NCI-H1105 treated with DMSO at 0.1 percent for 48 hours (cell line): ENCODE measurements at regions not wholly inside any gene's neighbourhood (a gene's known extent, or its start where the extent isn't known, plus 50 kb on each side); places are given as distances from the start of the nearest gene placed in this dataset.

Source experiments
- DNase-seq: peaks from one replicate; lab custom pipeline; 2025; lab: John Stamatoyannopoulos, UW

DNA sequence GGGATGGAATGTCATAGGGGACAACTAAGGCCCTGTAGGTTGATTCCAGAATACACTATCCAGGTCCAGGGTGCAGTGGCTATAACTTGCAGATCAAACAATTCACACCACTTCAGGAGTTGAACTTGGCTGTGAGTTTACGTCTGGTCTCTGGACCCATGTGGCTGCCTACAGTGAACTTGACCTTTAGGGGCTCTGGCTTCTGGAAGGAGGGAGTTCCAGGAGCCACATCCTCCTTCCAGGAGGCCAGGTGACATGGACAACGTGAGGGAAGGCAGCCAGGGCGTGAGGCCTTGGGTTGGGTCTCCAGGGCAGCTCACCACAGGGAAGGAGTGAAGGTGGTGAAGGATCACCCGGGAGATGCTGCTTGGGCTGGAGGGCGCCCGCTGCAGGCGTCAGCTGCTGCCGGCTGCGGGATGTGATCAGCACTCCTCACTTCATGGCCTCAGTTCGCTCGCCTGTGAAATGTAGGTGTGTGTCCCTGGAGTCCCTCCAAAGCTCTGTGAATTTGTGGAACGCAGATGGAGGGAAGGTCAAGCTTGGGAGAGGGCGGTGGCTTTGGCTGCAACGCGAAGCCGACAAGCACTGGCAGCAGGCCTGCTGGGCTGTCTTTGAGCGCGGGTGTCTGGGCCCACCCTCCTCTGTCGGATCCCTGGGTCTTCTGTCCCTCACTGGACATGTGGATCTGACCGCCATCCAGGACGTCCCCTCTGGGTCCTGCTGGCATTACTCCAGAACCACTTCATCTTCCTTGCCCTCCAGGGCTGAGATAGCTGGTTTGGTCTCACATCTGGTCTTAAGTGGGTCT, 146.5 kb downstream of the GLI2 start:
- DNase-seq = no peak

DNA sequence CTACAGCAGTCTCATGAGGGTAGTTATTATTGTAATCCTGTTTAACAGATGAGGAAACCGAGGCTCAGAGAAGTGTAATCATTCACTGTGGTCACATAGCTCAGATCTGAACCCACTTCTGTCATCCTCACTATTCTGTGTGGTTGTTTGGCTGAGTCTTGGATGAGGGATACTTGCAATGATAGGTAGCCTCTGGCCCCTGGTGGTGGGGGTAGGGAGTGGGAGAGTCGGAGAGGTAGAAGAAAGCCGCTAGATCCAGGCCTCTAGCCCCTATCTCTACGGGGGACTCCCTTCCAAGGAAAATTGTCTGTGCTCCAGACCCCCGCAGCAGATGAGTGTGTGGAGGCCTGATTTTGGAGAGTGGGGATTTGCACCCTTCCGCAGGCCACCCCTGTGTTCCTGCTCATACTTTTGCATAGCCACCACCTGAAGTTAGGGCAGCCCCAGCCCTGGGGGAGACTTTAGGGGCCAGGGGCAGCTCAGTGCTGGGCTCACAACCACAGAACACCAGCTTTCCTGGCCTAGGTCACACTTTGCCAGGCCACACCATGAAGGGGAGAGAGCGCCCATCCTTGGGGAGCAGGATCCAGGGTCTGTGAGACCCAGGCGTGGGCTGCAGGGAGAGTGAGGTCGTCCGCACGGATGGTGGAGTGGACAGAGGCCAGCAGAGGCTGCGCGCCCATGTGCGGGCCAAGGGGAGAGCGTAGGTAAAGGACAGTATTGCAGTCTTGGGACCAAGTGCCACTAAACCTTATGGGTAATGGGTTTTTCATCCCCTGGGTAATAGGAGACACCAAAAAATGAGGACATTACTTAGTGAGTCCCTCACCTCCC, 148.2 kb downstream of the GLI2 start:
- DNase-seq = no peak

DNA sequence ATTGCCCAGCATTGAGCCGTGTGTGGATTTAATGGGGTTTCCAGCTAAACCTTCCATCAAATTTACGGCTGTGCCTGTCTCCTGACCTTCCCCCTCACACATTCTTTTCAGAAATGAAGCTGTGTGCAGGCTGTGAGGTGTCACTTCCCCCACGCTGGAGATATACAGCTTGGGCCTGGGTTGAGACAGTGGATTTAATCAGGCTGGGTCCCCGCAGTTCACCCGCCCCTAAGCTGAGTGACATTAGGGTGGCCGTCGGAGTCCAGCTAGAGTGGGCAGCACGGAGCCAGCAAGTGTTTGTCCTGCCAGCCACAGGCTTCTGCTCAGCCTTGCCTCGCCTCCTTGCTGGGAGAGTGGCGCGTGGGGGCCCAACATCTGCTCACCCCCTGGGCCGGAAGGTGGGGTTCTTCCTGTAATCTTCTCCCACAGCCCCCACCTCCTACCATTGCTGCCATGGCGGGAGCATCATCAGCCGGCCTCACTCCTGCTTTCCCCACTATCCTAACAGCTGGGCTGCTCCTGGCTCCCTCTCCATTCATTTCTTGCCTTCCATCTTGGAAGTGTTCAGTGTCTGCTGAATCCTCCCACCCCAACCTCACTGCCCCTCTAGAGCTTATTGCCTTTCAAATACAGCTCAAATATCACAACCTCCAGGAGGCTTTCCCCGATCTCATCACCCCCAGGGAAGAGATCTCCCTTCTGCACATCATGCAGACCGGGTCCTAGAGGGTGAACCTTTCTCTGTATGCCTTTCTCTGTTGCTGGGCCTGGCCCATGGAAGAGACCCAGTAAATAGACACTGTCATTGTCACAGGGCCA, 149.0 kb downstream of the GLI2 start:
- no peak for DNase-seq

DNA sequence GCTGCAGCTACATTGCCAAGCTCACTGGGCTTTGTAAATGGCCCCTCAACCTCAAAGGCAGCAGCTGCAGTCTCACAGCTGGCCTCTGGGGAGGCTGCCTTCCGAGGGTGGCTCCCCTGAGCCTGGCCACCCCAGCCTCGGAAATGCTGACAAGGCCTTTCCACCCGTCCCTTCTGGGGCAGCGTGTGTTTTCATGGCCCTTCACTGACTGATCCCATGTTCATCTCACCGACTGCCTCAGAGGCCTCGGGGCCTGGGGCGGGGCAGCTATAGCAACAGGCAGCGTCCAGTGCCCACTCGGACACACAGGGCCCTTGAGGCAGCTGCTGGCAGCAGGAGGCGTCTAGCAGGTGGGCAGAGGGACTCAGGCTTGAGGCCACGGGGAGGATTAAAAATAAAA, 149.7 kb downstream of the GLI2 start:
- no peak for DNase-seq

DNA sequence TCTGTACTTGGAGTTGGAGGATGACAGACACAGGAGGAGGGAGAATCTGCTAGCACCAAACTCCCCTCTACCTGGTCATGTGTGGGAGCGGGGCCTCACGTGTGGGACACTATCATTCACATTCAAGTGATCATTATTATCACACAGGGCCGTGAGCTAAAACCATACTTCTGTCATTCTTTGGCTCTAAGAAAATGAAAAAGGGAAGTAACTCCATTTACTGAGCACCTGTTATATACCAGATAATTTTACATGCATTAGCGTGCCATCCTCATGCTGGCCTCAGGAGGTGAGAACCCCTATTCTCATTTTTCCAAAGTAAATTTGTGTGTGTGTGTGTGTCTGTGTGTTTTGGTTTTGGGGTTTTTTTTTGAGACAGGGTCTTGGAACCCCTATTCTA, 150.1 kb downstream of the GLI2 start:
- DNase-seq = no peak

DNA sequence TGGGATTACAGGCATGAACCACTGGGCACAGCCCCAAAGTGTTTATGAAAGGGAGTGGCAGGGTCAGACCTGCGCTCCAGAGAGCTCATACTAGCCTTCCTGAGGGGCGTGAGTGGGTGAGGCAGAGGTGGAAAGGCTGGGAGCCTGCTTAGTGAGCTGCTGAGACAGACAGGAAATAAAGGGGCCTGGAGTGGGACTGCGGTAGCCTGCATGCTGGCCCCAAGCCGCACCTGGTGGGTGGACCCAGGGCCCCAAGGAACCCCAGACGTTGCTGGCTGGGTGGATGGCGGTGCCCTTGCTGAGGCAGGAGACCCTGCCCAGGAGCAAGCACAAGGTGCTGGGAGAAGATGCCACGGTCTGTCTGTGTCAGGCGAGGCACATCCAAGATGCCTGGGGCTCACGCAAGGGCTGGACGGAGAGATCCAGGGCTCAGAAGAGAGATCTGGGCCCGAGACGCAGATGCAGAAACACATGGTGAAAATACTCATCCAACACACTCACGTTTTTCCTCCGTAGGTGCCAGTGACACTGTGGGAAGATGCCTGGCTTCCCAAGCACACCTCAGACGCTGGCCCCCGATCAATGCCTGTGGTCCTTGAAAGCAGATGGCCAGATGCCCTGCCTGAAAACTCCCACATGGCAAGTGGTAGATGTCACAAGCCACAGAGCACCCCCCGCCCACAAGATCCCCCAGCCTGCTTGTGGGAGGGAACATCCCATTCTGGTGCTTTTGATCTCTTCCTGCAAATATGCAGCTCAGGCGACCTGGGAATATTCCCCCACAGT, 151.1 kb downstream of the GLI2 start:
- no peak for DNase-seq

DNA sequence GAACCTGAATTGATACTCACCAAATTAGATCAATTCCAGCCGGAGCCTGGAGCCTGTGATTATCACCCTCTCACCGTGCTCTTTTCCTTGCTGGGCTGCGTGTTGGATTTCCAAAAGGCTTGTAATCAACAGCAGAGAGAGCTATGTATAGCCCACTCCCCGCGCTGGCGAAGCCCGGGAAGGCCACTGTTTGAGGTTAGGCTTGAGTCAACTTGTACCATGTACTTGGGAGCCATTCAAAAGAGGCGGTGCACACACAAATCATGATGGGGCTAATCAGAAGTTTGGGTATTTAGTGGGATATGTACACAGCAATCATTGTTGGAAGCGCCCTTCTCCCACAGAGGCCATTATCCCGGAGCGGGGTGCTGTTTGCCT, 151.6 kb downstream of the GLI2 start:
- peak; percentile 77 for DNase-seq

DNA sequence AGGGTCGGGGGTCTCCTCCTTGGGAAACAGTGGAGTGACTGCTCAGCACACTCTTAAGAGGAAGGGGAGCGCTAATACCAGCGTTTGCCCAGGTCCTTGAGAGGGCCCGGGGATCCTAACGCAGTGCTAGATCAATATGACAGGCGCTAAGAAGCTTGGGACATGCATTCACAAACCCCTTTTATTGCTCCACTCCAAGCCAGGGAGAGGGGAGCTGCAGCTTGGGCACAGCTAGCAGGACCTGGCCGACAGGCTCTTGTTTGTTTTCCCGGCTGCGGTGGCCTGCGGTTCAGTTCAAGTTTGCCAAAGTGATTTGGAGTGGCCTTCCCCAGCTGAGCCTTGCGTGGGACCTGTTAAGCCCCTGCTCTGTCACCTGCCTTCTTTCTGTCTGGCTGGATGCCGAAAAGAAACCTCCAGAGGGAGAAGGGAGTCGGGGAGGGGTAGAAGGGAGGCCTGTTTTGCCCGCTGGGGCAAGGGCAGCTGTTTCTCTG, 152.1 kb downstream of the GLI2 start:
- peak; percentile 78 for DNase-seq

DNA sequence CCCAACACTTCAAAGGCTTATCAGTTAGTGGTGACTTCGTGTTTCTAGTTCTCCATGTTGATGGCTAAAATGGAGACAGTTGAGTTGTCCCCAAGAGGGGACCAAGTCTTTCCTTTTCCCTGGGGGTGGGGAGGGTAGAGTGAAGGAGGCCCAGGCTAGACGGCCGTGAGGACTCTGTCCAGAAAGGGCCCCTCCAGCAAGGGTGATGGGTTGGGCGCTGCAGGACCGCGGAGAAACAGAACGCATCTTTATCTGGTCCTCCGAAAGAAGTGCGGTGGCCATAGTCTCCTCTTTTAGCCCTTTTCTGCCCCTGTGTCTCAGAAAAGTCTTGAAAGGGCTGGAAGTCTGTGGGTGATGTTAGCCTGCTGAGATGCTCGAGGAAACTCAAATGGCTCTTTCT, 153.2 kb downstream of the GLI2 start:
- DNase-seq = no peak

DNA sequence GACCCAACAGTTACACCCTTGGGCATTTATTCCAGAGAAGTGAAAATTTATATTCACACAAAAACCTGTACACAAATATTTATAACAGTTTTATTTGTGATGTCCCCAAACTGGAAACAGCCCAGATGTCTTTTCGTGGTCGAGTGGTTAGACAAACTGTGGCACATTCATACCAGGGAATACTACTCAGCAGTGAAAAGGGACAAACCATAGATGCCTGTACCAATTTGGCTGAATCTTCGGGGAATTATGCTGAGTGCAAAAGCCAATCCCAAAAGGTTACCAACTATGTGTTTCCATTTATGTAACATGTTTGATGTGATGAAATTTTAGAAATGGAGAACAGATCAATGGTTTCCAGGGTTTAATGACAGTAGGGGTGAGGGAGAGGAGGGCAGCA, 154.3 kb downstream of the GLI2 start:
- no peak for DNase-seq

DNA sequence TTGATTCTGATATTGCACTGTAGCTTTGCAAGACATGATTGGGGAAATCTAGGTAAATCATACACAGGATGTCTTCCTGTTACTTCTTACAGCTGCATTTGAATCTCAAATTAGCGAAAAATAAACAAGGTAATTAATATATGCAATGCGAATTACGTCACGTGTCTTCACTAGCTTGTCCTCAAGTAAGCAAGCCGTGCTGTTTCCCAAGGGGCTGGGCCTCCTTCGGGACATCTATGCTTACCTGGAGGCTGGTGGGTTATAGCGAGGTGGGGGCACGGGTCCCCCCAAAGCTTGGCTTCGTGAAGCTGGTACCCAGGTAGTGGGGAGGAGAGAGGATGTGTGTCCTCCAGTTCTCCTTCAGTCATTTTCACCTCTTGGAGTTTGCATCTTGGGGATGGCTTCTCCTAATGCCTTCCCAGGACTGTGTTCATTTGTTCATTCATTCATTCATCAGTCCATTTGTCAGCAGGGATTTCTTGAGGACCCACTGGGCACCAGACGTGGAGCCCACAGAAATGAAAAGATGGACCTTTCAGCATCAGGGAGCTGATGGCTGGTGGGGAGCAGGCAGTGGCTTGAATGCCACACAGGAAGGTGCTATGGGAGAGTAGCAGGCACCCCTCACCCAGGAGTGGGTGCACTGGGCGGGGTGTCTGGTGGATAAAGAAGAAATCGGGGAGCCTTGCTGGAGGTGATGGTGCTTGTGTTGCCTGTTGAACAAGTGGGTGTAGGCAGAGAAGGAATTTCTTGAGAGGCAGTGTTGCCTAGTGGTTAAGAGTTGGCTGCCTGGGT, 155.1 kb downstream of the GLI2 start:
- no peak for DNase-seq

DNA sequence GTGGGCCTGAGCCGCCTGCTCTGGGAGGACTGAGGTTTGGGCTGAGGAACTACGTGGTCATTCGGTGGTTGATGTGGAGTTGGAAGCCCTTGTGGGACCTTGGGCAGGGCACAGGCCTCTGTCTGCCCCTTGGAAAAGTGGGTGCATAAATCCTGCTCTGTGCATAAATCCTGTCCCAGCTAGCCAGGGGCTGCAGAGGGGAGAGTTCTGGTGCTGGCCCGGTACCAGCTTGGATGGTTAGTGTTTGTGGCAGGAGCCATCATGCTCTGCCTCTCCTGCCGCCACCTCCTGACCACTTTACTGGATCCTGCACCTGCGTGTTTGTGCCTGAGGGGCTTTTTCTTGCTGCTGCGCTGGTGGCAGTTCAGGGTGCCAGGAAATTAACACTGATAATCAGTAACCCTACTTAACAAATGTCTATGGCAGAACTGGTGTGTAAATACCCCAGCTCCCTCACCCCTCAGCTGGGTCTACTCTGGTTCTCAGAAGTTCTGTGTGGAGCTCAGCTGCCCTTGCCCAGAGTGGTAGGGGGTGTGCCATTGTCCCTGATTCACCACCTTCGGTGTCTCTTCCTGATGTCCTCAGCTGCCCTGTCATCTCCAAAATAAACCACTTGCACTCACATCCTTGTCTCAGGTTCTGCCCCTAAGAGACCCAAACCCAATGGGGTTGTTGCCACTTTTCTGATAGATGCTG, 156.8 kb downstream of the GLI2 start:
- no peak for DNase-seq

DNA sequence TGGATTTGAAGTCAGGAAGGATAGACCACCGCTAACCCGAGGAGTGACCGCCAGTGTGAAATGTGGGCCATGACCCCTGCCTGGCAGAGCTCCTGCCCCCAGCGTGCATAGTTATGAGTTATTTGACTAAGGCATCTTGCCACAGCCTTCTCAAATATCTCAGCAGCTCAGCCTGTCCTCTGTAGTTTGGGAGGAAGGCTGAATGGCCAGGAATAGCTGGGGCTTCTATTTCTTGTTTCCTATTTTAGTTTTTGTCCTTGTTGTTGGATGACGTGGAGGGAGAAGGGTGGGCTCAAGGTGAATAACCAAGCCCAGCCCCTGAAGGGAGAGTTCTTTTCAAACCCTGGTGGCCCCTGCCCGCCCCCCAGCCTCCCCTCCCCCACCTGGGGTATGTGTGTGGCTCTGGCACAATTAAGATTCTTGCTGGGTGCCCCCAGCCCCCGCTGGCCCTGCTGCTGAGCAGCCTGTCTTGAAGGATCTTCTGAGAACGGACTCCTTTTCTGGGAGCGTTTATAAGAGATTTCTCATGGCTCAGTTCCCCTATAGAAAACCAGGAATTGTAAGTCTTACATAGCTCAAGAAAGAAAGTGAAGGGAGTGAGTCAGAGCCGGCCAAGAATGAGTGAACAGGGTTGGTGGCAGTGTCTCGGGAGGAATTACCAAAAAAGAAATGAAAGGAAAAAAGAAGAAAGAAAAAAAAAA, 157.4 kb downstream of the GLI2 start:
- no peak for DNase-seq

DNA sequence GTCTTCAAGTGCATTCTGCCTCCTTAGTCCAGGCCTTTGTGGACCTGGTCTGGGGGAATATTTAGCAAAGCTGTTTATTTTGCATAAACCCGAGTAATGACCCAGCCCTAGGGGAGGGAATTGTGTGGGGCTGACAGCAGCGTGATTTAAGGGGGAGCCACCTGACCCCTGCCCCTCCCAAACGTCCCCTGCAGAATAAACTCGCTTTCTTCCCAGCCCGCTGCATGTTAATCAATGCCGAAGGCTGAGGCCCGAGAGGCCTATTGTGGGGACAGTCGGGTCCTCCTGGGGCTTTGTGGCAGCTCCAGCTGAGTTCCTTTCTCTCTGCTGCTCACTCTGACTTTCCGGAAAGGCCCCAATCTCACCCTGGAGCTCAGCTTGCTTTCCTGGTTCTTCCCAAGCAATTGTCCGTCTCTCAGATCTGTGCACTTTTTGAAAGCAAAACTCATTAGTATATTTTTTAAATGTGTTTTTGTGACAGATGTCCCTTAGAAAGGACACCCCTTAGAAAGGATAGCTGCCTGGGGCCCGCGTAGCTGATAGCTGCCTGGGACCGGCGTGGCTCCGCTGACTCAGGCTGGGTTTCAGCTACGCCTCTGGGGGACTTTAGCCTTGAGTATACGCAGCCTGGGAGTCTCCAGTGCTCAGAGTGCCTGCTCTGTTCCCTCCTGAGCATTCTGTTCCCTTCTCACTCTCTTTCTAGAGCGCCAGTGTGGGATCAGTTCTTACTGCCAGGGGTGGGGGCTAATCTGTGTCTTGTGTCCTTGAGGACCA, 158.3 kb downstream of the GLI2 start:
- no peak for DNase-seq

DNA sequence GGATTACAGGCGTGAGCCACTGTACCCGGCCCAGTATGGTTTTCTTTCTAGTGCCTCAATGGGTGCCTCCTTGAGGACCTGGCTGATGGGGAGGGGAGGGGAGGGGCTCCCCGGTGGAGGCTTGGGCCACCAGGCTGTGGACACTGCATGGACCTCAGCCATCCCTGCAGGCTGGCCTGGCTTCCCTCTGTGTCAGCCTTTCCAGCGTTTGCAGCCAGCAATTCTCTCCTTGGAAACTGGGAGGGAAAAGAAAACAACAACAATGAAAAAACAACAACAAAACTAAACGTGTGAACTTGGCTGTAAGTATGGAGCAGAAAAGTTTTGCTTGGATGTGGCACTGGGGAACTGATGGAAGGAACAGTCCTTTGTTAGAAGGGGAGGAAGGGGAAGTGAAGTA, 159.3 kb downstream of the GLI2 start:
- no peak for DNase-seq

DNA sequence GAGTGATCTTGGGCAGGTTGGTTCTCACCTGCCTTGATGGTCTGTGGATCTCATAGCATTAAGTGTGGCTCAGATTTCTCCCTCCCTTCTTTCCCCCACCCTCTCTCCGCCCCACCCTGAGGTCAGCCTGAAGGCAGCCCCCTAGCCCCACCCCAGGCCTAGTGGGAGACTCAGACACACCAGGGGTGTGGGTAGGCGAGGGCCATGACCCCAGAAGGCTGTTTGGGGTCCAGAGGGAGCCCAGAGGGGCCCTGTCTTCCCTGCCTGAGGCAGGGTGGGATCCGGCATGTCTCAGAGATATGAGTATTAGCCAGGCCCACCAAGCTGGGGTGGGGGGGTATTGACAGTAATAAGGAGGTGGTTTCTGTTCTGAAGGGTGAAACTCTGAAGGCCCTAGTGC, 160.5 kb downstream of the GLI2 start:
- no peak for DNase-seq

DNA sequence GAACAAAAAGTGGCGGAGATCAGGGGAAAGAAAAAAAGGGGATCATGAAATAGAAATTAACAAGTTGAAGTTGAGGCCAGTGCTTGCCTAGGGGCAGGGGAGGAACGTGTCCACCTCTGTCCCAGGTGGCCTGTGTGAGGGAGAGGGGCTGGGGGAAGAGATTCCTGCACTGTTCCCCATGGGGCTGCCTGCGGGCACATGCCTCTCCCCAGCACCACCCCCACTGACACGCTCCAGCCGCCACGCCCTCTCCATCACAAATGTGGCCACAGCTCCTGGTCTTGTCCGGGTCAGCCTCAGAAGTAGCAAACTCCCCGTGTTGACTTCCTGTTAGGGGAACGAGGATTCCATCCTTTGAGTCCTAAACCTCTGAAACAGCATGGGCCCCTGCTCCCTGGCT, 161.2 kb downstream of the GLI2 start:
- no peak for DNase-seq

DNA sequence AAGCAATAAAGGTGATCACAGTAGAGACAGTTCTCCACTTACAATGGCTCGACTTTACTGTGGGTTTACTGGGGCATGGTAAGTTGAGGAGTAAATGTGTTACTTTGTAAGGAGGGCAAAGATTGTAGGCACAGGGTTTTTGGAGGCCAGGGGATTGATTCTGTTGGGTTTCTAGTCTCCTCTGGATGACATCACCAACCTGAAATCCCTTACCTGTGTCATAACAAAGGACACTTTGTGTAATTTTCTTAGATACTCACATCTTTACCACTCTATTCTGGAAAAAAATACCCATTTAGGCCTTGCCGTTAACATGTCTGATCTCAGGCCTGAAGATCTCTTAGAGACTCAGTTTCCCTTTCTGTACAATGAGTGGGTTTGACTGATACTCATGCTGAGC, 161.7 kb downstream of the GLI2 start:
- DNase-seq = no peak

DNA sequence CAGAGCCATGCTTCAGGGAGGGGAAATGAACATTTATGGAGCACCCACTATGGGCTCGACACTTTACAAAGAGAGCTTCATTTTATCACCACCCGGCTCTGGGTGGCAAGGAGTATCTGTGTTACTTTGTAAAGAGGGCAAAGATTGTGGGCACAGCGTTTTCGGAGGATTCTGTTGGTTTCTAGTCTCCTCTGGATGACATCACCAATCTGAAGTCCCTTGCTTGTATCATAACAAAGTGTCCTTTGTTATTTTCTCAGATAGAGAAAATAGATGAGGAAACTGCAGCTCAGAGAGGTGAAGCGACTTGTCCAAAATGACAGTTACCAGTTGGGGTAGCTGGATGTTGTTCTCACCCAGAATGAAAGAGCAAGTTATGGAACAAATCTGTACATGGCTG, 162.8 kb downstream of the GLI2 start:
- DNase-seq = no peak
